GM12892 (cell line): ENCODE measurements at regions not wholly inside any gene's neighbourhood (a gene's known extent, or its start where the extent isn't known, plus 50 kb on each side); places are given as distances from the start of the nearest gene placed in this dataset.

Experiments
- DNase-seq: peaks from one replicate; pipeline ENCODE4 v3.0.0; 2011; ENCODE audit not compliant: insufficient read length
- FAIRE-seq: peaks from 2 replicates; lab custom pipeline; 2011; peaks lifted over from hg19 to GRCh38; lab: Jason Lieb, UNC
- POLR2A ChIP-seq: IDR thresholded peaks from 2 replicates; pipeline ENCODE4 v1.6.1; 2011; ENCODE audit warnings: low read depth, low read length, control low read depth
- POLR2AphosphoS5 ChIP-seq: IDR thresholded peaks from 2 replicates; pipeline ENCODE4 v1.6.1; 2011; ENCODE audit warnings: low read depth, low read length, control low read depth
- TAF1 ChIP-seq: IDR thresholded peaks from 2 replicates; pipeline ENCODE4 v1.6.1; 2011; ENCODE audit warnings: low read depth, mild to moderate bottlenecking, control low read depth, low read length, borderline replicate concordance

DNA sequence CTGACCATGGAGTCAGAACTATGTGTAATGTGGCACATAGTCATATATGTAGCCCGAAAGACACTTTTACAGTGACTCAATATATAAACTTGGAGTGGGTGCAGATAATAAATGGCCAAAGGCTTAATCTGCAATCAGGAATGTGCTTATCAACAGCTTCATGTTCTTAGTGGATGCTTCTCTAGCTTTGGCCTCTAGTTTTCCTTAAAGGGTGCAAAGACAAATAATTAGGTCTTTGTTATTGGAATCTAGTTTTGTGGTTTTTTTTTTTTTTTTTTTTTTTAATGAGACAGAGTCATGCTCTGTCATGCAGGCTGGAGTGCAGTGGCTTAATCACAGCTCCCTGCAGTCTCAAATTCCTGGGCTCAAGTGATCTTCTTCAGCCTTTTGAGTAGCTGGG is 625.6 kb downstream of the EPHA4 start:
- FAIRE-seq (no peak), DNase-seq (no peak)
- TF ChIP-seq TAF1 (no peak), POLR2A (no peak), POLR2AphosphoS5 (no peak)

GRCh38 chr2:220948579-220948978 is 623.5 kb downstream of the EPHA4 start:
- no peak for DNase-seq
- TF ChIP-seq POLR2AphosphoS5 (no peak), POLR2A (no peak), TAF1 (no peak)
- no peak for FAIRE-seq

GRCh38 chr2:220949466-220949865 is 622.6 kb downstream of the EPHA4 start:
- DNase-seq (no peak), FAIRE-seq (no peak)
- TF ChIP-seq POLR2A (no peak), POLR2AphosphoS5 (no peak), TAF1 (no peak)

GRCh38 chr2:220955776-220956175 is 616.3 kb downstream of the EPHA4 start:
- no peak for FAIRE-seq
- TF ChIP-seq POLR2A (no peak), TAF1 (no peak), POLR2AphosphoS5 (no peak)
- DNase-seq, result no peak

DNA sequence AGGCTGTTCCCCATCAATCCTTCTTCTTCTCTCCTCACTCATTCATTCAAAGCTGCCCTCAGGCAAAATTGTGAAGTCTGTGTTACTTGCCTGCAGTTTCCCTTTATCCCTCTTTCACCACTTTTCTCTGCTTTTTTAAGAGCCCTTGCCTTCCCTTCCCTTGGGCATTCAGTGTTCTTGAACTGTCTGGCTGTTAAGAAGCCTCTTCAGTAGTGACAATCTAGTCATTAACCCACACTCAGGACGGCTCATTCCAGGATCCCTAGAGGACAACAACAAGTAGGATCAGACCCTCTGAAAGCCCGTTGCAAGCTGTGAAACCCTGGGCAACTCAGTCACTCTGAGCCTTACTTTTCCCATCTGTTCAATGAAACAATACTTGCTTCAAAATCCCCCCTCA is 615.7 kb downstream of the EPHA4 start:
- DNase-seq, result no peak
- TF ChIP-seq POLR2AphosphoS5 (no peak), TAF1 (no peak), POLR2A (no peak)
- no peak for FAIRE-seq

GRCh38 chr2:220959391-220959802 is 612.7 kb downstream of the EPHA4 start:
- TF ChIP-seq TAF1, result no peak
- no peak for TF ChIP-seq POLR2AphosphoS5
- TF ChIP-seq POLR2A, result no peak
- DNase-seq, result no peak

GRCh38 chr2:220961143-220961860 is 610.8 kb downstream of the EPHA4 start:
- no peak for FAIRE-seq
- TF ChIP-seq TAF1, result no peak
- no peak for TF ChIP-seq POLR2AphosphoS5
- TF ChIP-seq POLR2A, result no peak
- DNase-seq, result no peak

More at GRCh38 chr2:220959391-220959802, 612.7 kb downstream of the EPHA4 start:
- FAIRE-seq, result no peak

DNA sequence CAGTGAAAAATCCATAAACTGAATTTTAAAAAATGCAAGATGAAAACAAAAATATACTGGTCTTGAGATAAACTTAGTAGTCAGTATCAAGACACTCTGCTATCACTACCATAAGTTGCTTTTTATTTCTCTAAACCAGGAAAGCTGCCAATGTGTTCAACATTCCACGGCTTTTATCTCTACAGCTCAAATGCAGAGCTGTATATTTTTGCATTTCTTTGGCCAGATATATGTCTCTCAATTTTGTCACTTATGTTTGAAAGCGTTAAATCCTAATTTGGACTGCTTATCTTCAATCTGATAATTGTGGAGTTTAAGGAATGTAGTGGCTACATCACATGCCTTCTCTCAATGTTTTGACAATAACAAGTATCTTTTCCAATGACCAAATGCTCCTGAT is 609.5 kb downstream of the EPHA4 start:
- FAIRE-seq, result no peak
- no peak for DNase-seq
- TF ChIP-seq POLR2A (no peak), POLR2AphosphoS5 (no peak), TAF1 (no peak)

DNA sequence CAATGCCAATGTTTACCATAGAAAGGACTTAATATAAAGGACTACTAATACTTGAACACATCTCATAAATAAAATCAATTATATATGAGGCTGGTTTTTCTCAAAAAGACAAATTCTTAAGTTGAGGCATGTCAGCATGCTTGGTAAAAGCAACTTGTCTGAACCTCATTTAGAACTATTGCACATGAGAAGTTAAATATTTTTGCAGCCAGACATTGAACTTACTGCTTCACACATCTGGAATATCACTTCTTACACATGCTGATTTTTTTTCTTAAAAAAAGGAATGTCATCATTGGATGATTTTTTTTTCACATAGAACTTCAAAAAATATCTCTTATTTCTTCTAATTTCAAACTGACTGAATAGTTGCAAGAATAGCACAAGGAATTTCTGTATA is 609.0 kb downstream of the EPHA4 start:
- DNase-seq (no peak), FAIRE-seq (no peak)
- TF ChIP-seq POLR2A (no peak), TAF1 (no peak), POLR2AphosphoS5 (no peak)

GRCh38 chr2:220963930-220964329 is 608.2 kb downstream of the EPHA4 start:
- TF ChIP-seq TAF1, result no peak
- no peak for TF ChIP-seq POLR2A
- TF ChIP-seq POLR2AphosphoS5, result no peak
- DNase-seq (no peak), FAIRE-seq (no peak)

GRCh38 chr2:220966636-220967035 is 605.5 kb downstream of the EPHA4 start:
- FAIRE-seq, result no peak
- no peak for DNase-seq
- TF ChIP-seq POLR2AphosphoS5 (no peak), POLR2A (no peak), TAF1 (no peak)

GRCh38 chr2:220969348-220969747 is 602.8 kb downstream of the EPHA4 start:
- no peak for DNase-seq
- FAIRE-seq, result no peak
- no peak for TF ChIP-seq POLR2A
- TF ChIP-seq POLR2AphosphoS5, result no peak
- TF ChIP-seq TAF1, result no peak
